ENCODE measurements at regions not wholly inside any gene's neighbourhood (a gene's known extent, or its start where the extent isn't known, plus 50 kb on each side); places are given as distances from the start of the nearest gene placed in this dataset.
"Not testable (repeated sequence)": the region's sequence is repeated elsewhere in the genome, so short reads cannot be mapped to it uniquely, and the experiment has no call there.

GRCh38 chr21:7933923-7934322 is 2587.5 kb upstream of the TPTE start:
- Mint-ChIP-seq H3K4me1 (ENCODE audit: unreplicated experiment) (no peaks in the 10 kb centered on the region), H3K36me3 (ENCODE audit: unreplicated experiment) (peaks cover 6% of the 10 kb centered on the region), H3K27me3 (ENCODE audit: unreplicated experiment) (no peaks in the 10 kb centered on the region), H3K27ac (ENCODE audit: unreplicated experiment) (no peak overlapping the region), H3K9me3 (ENCODE audit: unreplicated experiment) (no peaks in the 10 kb centered on the region), H3K4me3 (ENCODE audit: unreplicated experiment) (no peak overlapping the region)
- no peak for TF ChIP-seq CTCF (IDR thresholded peaks at IDR 0.05)
- no peak for DNase-seq (ENCODE audit: extremely low spot score, unreplicated experiment)

GRCh38 chr21:7937297-7937696 is 2584.1 kb upstream of the TPTE start:
- DNase-seq (ENCODE audit: extremely low spot score, unreplicated experiment); H3K9me3 Mint-ChIP-seq (ENCODE audit: unreplicated experiment); H3K4me3 Mint-ChIP-seq (ENCODE audit: unreplicated experiment); H3K4me1 Mint-ChIP-seq (ENCODE audit: unreplicated experiment); H3K27ac Mint-ChIP-seq (ENCODE audit: unreplicated experiment); H3K36me3 Mint-ChIP-seq (ENCODE audit: unreplicated experiment); H3K27me3 Mint-ChIP-seq (ENCODE audit: unreplicated experiment): not testable (repeated sequence)

- not testable (repeated sequence) for H3K9me3 Mint-ChIP-seq (ENCODE audit: unreplicated experiment); H3K36me3 Mint-ChIP-seq (ENCODE audit: unreplicated experiment); H3K27me3 Mint-ChIP-seq (ENCODE audit: unreplicated experiment); H3K4me1 Mint-ChIP-seq (ENCODE audit: unreplicated experiment); DNase-seq (ENCODE audit: extremely low spot score, unreplicated experiment); H3K4me3 Mint-ChIP-seq (ENCODE audit: unreplicated experiment); H3K27ac Mint-ChIP-seq (ENCODE audit: unreplicated experiment)
Measured at GRCh38 chr21:7938223-7938622, 2583.2 kb upstream of the TPTE start.

- not testable (repeated sequence) for H3K27ac Mint-ChIP-seq (ENCODE audit: unreplicated experiment); H3K4me3 Mint-ChIP-seq (ENCODE audit: unreplicated experiment); DNase-seq (ENCODE audit: extremely low spot score, unreplicated experiment); H3K4me1 Mint-ChIP-seq (ENCODE audit: unreplicated experiment); H3K36me3 Mint-ChIP-seq (ENCODE audit: unreplicated experiment); H3K27me3 Mint-ChIP-seq (ENCODE audit: unreplicated experiment); H3K9me3 Mint-ChIP-seq (ENCODE audit: unreplicated experiment)
Measured at GRCh38 chr21:7941432-7941831, 2580.0 kb upstream of the TPTE start.

- not testable (repeated sequence) for H3K4me3 Mint-ChIP-seq (ENCODE audit: unreplicated experiment); H3K27ac Mint-ChIP-seq (ENCODE audit: unreplicated experiment); H3K9me3 Mint-ChIP-seq (ENCODE audit: unreplicated experiment); H3K4me1 Mint-ChIP-seq (ENCODE audit: unreplicated experiment); H3K36me3 Mint-ChIP-seq (ENCODE audit: unreplicated experiment); H3K27me3 Mint-ChIP-seq (ENCODE audit: unreplicated experiment); DNase-seq (ENCODE audit: extremely low spot score, unreplicated experiment)
Measured at GRCh38 chr21:7942219-7942618, 2579.2 kb upstream of the TPTE start.

- H3K4me3 Mint-ChIP-seq (ENCODE audit: unreplicated experiment); H3K27ac Mint-ChIP-seq (ENCODE audit: unreplicated experiment); DNase-seq (ENCODE audit: extremely low spot score, unreplicated experiment); H3K27me3 Mint-ChIP-seq (ENCODE audit: unreplicated experiment); H3K9me3 Mint-ChIP-seq (ENCODE audit: unreplicated experiment); H3K4me1 Mint-ChIP-seq (ENCODE audit: unreplicated experiment); H3K36me3 Mint-ChIP-seq (ENCODE audit: unreplicated experiment): not testable (repeated sequence)
Measured at GRCh38 chr21:7943534-7943933, 2577.8 kb upstream of the TPTE start.

GRCh38 chr21:7947422-7947821 is 2574.0 kb upstream of the TPTE start:
- Mint-ChIP-seq H3K36me3 (ENCODE audit: unreplicated experiment) (peaks cover 6% of the 10 kb centered on the region), H3K4me1 (ENCODE audit: unreplicated experiment) (no peaks in the 10 kb centered on the region), H3K27ac (ENCODE audit: unreplicated experiment) (no peak overlapping the region), H3K4me3 (ENCODE audit: unreplicated experiment) (no peak overlapping the region), H3K27me3 (ENCODE audit: unreplicated experiment) (no peaks in the 10 kb centered on the region), H3K9me3 (ENCODE audit: unreplicated experiment) (no peaks in the 10 kb centered on the region)
- no peak for DNase-seq (ENCODE audit: extremely low spot score, unreplicated experiment)
- no peak for TF ChIP-seq CTCF (IDR thresholded peaks at IDR 0.05)

- not testable (repeated sequence) for H3K4me1 Mint-ChIP-seq (ENCODE audit: unreplicated experiment); DNase-seq (ENCODE audit: extremely low spot score, unreplicated experiment); H3K27ac Mint-ChIP-seq (ENCODE audit: unreplicated experiment); H3K9me3 Mint-ChIP-seq (ENCODE audit: unreplicated experiment); H3K36me3 Mint-ChIP-seq (ENCODE audit: unreplicated experiment); H3K27me3 Mint-ChIP-seq (ENCODE audit: unreplicated experiment); H3K4me3 Mint-ChIP-seq (ENCODE audit: unreplicated experiment)
Measured at GRCh38 chr21:7948727-7949126, 2572.7 kb upstream of the TPTE start.

- H3K4me1 Mint-ChIP-seq (ENCODE audit: unreplicated experiment); H3K4me3 Mint-ChIP-seq (ENCODE audit: unreplicated experiment); H3K36me3 Mint-ChIP-seq (ENCODE audit: unreplicated experiment); H3K9me3 Mint-ChIP-seq (ENCODE audit: unreplicated experiment); H3K27ac Mint-ChIP-seq (ENCODE audit: unreplicated experiment); H3K27me3 Mint-ChIP-seq (ENCODE audit: unreplicated experiment); DNase-seq (ENCODE audit: extremely low spot score, unreplicated experiment): not testable (repeated sequence)
Measured at GRCh38 chr21:7949882-7950281, 2571.5 kb upstream of the TPTE start.
